HG03354 (cell line): ENCODE measurements at regions not wholly inside any gene's neighbourhood (a gene's known extent, or its start where the extent isn't known, plus 50 kb on each side); places are given as distances from the start of the nearest gene placed in this dataset.

Experiments used
- ATAC-seq: cut with Tn5 transposase; IDR thresholded peaks from one replicate; pipeline ENCODE4 v1.9.1; 2021; ENCODE audit warnings: mild to moderate bottlenecking; ENCODE audit not compliant: unreplicated experiment, poor library complexity, severe bottlenecking

DNA sequence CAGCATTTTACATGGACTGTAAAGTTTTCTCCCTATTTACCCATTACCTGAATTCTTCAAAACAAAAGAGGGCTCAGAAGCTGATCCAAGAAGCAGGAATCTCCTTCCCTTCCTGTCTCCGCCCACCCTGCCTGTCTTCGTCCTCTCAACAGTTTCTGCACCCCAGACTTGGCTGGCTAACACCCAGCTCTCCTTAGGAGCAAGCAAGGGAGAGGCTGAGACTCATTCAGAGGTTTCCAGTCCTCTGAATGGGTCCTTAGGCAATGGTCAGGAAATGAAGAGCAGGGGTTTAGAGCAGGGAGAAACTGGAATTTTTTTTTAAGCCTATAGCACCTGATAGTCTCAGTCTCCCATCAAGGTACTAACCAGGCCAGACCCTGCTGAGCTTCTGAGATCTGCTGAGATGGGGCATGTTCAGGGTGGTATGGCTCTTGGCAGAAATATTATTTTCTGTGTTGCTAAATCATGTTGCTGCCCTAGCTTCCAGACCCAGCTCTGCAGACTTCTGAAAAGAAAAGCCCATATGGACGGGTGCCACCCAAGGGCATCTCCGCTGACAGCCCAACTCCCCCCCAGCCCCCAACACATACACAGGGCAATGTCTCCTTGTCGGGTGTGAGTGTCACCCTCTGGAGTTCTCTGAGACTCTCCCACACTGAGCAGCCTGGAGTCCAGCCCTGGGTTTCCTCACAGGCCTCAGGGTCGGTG lies 74.6 kb upstream of the CD93 start:
- ATAC-seq: no peak

DNA sequence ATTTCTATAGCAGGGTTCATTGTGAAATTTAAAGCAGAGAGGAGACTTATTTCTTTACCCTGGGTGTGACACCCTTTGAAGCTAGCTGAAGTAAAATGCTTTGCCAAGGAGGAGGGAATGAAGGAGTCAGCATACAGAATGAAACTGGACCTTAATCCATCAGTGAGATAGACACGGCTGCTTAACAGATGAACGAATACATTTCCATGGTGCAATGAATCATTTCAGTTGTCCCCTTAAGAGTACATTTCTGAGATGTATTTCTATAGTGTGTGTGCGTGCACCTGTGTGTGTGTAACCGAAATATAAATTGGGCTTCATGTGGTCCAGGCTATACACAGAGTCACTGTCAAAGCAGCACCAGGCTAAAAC lies 73.8 kb upstream of the CD93 start:
- ATAC-seq: no peak

DNA sequence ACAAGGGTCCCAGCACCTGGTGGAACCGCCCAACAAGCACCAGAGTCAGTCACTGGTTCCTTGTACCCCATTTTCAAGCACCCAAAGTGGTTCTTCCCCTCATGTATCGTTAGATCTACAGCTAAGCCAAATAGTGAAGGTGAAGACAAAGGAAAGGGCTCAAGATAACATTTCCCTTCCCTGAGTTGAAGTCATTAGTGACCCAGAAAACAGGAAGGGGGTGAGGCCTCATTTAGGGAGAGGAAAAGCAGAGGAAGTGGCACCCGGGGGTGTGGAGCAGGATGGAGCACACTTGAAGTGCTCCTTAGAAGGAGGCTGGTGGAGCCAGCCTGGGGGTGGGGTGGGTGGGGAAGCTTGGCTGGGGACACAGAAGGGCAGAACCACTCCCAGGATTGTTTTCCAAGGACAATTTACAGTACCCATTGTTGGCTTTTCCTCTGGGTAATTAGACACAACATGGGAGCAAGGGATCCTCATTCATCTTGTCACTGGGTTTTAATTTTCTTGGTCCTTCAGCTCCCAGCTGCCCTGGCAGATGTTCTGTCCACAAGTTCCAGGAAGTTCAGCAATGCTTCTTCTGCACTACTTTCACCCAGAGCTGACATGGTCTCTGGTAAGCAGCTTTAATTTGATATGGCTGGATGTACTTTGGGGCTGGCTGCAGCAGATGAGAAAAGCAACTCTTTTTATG lies 73.3 kb upstream of the CD93 start:
- ATAC-seq: no peak

DNA sequence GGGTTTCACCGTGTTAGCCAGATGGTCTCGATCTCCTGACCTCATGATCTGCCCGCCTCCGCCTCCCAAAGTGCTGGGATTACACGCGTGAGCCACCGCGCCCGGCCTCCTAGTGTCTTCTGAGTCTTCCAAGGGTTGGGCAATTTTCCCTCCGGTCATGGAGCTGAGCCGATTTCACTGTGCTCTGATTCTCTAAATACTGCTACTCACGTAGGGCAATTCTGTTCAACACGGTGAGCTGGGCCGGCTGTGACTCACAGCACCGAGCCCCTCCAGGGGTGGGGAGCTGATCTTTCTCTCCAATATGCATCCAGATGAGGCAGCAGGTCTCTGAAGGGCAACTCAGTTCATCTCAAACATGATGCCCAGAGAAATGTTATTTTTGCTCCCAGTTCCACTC lies 71.6 kb upstream of the CD93 start:
- no peak for ATAC-seq

DNA sequence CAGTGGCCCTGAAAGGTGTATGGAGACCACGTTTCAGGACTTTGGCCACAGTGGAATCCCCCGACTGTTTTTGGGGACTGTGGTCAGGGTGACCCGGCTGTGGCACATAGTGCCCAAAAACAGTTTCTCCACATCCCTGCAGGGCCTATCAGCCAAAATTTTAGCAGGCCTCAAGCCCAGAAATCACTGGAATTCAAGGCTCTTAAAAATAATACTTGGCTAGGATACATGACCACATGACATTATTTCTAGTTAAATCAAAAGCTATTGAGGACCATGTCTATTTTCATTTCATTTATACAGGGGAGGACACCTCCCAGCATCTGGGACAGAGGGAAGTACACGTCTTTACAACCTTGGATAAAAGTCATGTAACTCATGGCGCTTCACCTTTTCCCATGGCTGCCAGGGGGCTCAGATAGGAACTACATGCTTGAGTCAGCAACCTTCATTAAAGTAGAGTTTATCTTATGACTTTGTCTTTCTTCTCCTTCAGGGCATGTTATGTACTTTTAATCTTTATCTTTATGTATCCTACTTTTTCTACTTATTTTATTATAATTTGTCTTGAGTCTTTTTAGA lies 70.8 kb upstream of the CD93 start:
- no peak for ATAC-seq

DNA sequence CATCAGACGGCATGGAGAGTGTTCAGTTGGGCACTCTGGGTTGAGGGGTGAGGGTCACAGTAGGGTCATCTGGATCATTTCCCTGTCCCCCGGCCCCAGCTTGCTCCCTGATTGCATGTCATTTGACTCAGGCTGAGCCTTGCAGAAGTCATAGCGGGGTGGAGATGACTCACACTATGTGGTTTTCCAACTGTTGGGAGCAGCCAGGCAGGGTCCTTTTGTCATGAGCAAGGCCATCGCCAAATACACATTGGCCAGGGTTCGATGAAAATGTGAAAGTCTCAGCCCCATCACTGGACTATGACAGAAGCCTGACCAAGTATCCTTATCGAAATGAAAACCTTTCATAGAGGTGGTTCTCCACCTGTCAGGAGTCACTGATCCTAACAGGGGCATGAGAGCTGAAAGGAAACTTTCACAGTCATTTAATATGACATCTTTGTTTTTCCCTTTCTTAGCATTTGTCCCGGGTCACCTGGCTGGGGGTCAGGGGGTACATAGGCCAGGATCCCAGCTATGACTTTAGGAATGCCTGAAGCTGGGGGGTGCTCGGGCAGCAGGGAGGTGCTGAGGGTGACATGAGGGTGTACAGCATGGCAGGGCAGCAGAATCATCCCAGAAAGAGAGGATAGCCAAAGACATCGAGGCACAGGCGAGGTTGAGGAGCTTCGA lies 70.2 kb upstream of the CD93 start:
- ATAC-seq: no peak

DNA sequence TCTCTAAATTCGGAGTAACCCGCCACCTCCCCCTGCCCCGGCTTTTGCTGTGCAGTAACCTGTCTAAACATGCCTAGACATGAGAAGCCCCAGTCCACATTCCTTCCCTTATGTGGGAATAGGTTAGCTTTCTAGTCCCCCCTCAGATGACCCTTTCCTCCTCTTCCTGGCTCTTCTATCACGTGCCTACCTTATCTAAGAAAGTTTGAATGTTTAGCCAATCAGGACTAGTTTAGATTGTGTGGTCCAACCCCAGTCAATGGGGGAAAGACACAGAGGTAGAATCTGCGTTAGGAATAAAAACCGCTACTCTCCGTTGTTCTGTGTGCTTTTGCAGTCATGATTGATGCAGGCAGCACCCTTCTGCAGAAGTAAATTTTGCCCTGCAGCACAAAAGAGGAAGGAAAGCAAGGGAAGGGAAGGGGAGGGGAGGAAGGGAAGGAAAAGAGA lies 69.0 kb upstream of the CD93 start:
- no peak for ATAC-seq

DNA sequence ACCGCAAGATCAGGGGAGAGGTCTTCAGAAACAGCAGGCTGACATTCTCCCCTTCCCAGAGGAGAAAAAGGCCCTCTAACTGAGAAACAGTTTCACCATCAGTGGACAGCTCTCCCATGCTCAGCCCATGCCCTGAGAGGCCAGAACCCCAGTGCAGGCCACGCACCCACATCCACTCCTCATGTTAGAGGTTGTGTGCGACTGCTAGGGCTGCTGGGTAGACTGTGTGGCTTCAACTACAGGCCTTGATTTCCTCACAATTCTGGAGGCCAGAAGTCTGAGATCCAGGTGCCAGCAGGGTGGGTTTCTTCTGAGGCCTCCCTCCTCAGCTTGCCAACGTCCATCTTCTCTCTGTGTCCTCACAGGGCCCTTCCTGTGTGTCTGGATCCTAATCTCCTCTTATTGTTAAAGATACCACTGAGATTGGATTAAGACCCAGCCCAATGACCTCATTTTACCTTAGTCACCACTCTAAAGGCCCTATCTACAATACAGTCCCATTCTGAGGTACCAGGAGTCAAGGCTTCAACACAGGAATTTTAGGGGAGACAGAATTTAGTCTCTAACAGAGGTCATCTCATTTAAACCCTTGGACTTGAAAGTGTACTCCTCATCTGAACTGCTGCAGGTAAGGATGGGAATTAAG lies 67.7 kb upstream of the CD93 start:
- ATAC-seq: no peak

DNA sequence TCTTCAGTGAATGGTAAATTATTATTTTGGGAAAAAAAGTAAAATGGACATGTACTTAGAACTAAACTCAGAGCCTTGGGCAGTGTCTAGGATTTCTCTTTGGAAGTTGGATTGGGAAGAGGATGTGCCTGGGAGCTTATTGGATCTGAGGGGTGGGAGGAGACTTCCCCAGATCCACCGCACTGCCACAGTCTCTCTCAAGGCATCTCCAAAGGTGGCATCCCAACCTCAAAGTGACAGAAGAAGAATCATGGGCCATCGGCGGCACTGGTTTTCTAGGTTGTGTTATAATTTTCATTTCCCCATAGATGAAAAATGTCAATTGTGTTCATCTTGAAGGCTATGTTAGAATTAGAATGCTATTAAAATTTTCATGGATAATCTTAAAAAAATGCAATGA lies 66.8 kb upstream of the CD93 start:
- ATAC-seq: no peak

DNA sequence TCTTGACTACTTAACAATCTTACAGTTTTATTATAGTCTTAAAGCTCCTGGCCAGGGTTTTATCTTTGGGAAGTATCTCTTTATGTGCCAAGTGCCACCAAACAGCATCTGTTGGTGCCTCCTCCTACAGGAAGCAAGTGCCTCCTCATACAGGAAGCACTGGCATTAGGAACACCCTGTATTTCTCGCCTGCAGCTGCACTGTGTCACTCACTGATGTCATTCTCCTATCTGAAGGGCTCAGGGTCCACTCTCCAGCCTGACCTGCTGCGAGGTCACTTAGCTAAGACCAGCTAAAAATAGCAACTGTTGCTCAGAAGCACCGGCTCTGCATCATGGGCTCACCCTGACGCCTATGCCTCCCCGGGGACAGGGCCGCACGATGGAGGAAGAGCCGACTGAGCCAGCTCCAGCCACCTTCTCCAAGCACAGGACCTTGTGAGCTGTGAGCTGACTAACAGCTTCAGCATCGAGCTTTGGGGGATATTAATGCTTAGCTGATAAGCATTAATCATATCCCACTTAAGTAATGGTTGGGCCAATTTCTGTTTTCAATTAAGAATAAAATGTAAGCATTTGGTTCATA lies 66.3 kb upstream of the CD93 start:
- no peak for ATAC-seq

DNA sequence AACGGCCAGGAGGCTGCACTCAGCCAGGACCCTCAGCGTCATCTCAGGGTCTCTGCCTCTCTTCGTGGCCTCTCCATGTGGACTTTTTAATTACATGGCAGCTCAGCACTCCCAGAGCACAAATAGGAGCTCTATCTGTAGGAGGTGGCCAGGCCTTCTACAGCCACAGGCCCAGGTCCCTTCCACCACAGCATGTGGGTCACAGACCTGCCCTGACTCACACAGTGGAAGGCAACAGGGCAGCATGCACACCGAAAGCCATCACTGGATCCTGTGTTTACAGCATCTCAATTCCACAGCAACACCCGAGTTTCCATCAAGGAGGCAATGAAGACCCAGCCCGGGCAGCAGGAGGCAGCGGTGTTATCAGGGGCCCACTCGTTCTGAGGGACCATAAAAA lies 65.8 kb upstream of the CD93 start:
- no peak for ATAC-seq

DNA sequence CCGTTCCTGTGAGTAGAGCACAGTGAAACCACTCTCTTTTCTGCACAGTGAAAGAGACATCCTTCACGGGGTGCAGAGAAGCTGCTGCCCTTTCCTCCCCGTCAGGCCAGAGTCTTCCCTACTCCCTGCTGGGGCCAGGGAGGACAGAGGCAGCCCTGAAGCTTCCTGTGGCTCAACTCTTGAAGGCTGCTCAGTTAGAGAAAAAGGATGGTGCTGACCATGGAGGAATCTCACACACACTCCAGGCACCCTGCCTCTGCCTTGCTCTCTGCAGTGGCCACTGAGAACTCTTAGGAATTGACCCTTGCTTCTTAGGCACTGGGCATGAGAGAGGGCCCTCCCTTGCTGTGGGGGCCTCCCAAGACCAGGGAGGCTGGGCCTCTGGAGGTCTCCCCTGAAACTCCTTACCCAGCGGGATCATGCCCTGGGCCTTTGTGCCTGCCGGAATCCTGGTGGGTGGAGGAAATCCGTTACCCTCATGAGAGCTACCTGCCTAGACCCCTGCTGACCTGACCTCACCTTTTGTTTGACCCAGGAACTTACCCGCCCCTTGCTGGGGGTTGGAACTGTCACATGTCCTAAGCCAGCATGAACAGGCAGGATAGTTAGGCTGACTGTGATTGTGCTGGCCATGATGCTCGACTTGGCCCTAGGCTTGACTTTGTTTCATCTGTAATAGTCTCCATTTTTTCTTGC lies 65.0 kb upstream of the CD93 start:
- no peak for ATAC-seq

DNA sequence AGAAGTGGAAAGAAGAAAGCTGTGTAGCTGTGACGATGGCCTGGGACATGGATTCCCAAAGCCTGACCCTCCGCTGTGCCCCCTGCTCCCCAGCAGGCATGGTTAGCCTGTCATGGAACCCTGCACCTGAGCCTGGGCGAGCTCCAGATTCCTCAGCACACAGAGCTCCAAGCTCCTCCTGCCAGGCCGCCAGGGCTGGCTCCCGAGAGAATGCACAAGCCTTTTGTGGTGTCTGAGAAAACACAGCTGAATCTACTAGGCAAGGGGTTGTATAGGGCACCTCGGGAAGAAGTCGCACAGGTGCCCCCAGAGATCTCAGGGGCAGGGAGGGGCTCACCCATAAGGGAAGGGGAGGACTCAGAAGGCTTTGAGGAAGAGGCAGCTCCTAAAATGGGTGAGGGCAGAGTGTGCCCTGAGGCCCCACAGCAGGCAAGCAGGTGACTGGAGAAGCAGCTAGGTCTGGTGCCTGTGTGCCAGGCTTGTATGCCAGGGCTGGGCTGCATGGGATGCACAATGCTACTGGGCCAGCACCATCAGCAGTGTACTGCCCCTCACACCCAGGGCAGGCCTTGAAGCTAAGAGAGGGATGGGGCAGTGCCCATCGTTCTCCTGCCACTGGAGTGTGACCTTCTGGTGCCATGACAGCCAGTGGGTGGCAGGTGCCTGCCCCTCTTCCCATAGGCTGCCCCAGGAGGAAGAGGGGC lies 64.3 kb upstream of the CD93 start:
- no peak for ATAC-seq

DNA sequence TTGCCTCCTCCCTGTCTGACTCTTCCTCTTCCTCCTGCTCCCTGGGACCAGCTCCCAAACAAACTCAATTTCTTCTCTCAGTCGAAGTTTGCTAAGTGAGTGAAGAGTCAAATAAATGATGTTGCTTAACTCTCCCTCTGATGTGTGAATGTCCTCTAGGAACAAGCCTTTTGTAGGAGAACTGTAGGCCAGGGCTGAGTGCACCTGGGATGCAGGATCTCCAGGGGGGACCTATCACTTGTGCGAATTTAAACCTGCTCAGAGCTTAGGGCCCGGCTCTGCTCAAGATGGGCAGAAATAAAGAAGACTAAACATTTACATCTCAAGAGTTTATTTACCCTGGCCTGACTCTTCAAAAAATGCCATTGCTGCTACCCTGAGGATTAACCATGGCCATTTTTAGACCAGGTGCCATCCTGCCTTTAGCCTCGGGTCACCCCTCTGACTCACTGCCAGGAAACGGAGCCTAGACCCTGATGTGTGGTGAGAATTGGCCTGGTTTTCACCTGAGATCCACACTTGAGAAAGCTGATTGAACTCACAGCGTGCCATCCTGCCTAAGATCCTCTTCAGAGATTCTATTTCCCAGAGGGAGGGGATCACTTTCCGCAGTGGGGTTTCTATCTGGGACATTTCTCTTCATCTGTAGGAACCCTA lies 63.6 kb upstream of the CD93 start:
- no peak for ATAC-seq

DNA sequence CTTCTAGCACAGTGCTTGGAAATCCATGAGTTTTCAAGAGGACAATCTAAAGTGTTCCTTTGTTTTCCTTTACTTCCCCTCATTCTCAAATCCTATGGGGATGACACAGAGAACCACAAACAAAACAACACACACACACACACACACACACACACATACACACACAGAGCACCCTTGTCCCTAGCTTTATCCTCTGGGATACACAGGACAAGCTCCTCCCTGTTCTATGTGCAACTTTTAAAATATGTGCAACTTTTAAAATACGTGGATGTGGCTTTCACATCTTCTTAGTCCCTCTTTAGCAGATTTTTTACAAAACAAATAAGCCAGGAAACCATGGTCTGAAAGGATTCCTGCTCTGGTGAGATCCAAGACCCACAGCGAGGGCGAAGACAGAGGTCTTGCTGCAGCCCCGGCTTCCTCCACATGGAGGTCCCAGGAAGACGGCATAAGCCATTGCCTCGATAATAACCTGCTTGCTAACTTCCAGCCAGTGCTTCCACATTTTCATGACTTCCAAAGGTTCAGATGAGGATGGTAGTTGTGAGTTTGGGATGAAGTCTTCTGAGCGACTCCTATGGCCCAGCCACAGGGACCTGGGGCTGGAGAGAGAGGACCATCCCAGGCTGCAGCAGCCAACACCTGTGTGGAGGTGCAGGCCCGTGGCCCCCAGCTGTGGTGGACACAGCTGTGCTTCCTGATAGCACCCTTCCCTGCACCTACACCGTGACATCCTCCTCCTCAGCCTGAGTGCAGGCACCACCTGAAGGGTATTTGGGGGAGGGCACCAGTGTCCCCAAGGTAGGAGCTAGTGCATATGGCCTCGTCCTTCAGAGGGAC lies 62.8 kb upstream of the CD93 start:
- ATAC-seq: no peak

DNA sequence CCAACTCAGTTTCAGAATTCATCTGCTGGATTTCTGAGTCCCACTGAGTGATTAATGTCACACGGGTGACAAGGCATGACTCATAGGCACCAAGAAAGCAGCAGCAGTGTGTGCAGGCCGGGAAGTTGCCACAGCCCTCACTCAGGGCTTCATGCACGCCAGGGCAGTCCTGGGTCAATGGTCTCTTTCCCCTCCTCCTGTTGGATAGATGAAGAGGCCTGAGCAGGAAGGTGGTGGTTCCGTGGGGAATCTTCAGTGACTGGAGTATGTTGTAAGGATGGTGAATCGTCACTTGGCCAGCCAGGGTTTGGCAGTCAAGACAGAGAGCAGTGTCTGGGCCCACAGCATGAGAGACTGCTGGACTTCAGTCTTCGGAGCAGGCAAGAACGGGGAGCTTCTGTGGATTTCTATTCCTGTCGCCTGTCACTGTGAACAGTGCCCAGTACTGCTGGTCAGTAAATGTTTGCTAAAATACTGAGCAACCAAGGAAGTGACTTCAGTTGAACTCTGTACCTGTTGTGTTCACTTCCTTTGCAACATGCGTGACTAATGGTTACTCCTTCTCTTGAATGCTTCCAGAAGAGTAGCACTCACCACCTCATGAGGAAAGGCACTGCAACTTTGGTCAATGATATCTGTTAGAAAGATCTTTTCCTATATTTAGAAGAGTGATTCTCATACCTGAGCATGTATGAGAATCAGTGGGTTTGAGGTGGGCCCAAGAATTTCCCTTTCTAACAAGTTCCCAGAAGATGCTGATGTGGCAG lies 62.0 kb upstream of the CD93 start:
- peak; percentile 57 for ATAC-seq

DNA sequence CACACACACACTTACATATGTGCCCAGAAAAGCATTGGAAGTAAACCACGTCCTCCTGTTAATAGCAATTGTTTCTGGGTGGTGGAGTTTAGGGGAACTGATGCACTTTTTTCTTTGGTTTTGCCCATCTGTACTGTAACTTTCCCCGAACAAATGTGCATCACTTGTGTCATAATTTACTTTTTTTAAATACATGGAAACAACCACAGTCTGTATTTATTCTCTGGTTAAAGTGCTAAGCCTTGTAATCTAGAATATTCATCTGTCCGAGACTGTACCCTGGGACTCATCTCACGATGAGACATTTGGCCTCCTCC lies 61.5 kb upstream of the CD93 start:
- ATAC-seq: no peak
